ENCODE measurements at regions not wholly inside any gene's neighbourhood (a gene's known extent, or its start where the extent isn't known, plus 50 kb on each side); places are given as distances from the start of the nearest gene placed in this dataset.

DNA sequence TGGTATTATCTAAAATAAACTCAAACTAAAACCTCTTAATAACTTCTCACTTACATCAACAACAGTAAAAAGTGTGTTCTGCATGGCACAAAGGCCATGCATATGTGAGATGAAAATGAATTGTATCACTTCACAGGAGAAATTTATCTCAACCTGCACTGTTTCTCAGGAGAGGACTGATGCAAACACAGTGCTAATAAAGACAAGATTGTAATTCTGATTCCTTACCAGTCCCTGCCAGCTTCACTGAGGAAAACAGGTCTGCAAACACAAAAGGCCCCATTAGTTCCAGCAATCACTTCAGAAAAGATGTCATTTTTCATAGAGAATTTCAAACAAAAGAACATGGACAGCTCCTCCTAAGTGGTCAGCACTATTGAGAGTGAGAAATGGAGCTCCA is 117.3 kb upstream of the PDE4D start:
- TF ChIP-seq, protein P1, sequence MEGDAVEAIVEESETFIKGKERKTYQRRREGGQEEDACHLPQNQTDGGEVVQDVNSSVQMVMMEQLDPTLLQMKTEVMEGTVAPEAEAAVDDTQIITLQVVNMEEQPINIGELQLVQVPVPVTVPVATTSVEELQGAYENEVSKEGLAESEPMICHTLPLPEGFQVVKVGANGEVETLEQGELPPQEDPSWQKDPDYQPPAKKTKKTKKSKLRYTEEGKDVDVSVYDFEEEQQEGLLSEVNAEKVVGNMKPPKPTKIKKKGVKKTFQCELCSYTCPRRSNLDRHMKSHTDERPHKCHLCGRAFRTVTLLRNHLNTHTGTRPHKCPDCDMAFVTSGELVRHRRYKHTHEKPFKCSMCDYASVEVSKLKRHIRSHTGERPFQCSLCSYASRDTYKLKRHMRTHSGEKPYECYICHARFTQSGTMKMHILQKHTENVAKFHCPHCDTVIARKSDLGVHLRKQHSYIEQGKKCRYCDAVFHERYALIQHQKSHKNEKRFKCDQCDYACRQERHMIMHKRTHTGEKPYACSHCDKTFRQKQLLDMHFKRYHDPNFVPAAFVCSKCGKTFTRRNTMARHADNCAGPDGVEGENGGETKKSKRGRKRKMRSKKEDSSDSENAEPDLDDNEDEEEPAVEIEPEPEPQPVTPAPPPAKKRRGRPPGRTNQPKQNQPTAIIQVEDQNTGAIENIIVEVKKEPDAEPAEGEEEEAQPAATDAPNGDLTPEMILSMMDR (IDR thresholded peaks at IDR 0.05), result no peak
- no peak for TF ChIP-seq POLR2A (IDR thresholded peaks at IDR 0.05)
